ENCODE measurements at regions not wholly inside any gene's neighbourhood (a gene's known extent, or its start where the extent isn't known, plus 50 kb on each side); places are given as distances from the start of the nearest gene placed in this dataset.

GRCh38 chr17:68737761-68738443, 136.7 kb upstream of the FAM20A start:
- no peak for FAIRE-seq

GRCh38 chr17:68734931-68735330, 133.8 kb upstream of the FAM20A start:
- no peak for FAIRE-seq

GRCh38 chr17:68734187-68734900, 133.2 kb upstream of the FAM20A start:
- no peak for FAIRE-seq

GRCh38 chr17:68733241-68734176, 132.3 kb upstream of the FAM20A start:
- FAIRE-seq, result no peak

- FAIRE-seq, result no peak
These were observed 131.2 kb upstream of the FAM20A start for GRCh38 chr17:68732301-68732749.

- FAIRE-seq, result no peak
These were observed 130.3 kb upstream of the FAM20A start for GRCh38 chr17:68731465-68731864.

GRCh38 chr17:68719431-68719830, 118.3 kb upstream of the FAM20A start:
- FAIRE-seq, result no peak

GRCh38 chr17:68718926-68719325, 117.8 kb upstream of the FAM20A start:
- no peak for FAIRE-seq

GRCh38 chr17:68718465-68718864, 117.3 kb upstream of the FAM20A start:
- no peak for FAIRE-seq

GRCh38 chr17:68714676-68715075, 113.5 kb upstream of the FAM20A start:
- FAIRE-seq, result no peak

GRCh38 chr17:68711858-68712257, 110.7 kb upstream of the FAM20A start:
- FAIRE-seq, result no peak

- FAIRE-seq, result no peak
These were observed 109.8 kb upstream of the FAM20A start for GRCh38 chr17:68710976-68711375.

- FAIRE-seq, result no peak
These were observed 109.0 kb upstream of the FAM20A start for GRCh38 chr17:68710035-68710780.

- no peak for FAIRE-seq
These were observed 108.3 kb upstream of the FAM20A start for GRCh38 chr17:68709461-68709860.

GRCh38 chr17:68707031-68707430, 105.9 kb upstream of the FAM20A start:
- FAIRE-seq, result no peak

- FAIRE-seq, result no peak
These were observed 105.3 kb upstream of the FAM20A start for GRCh38 chr17:68706356-68706920.

- FAIRE-seq, result no peak
These were observed 104.5 kb upstream of the FAM20A start for GRCh38 chr17:68705714-68706076.

- no peak for FAIRE-seq
These were observed 103.9 kb upstream of the FAM20A start for GRCh38 chr17:68704871-68705713.

- FAIRE-seq, result no peak
These were observed 99.9 kb upstream of the FAM20A start for GRCh38 chr17:68701046-68701445.

GRCh38 chr17:68700421-68700820, 99.3 kb upstream of the FAM20A start:
- FAIRE-seq, result no peak

- FAIRE-seq, result no peak
These were observed 98.8 kb upstream of the FAM20A start for GRCh38 chr17:68699936-68700335.
